ENCODE measurements at regions not wholly inside any gene's neighbourhood (a gene's known extent, or its start where the extent isn't known, plus 50 kb on each side); places are given as distances from the start of the nearest gene placed in this dataset.
"Not testable (repeated sequence)": the region's sequence is repeated elsewhere in the genome, so short reads cannot be mapped to it uniquely, and the experiment has no call there.

- DNase-seq (ENCODE audit: low spot score) = no peak
These were observed 90.5 kb downstream of the ACTL7B start for GRCh38 chr9:108765265-108765664.

DNA sequence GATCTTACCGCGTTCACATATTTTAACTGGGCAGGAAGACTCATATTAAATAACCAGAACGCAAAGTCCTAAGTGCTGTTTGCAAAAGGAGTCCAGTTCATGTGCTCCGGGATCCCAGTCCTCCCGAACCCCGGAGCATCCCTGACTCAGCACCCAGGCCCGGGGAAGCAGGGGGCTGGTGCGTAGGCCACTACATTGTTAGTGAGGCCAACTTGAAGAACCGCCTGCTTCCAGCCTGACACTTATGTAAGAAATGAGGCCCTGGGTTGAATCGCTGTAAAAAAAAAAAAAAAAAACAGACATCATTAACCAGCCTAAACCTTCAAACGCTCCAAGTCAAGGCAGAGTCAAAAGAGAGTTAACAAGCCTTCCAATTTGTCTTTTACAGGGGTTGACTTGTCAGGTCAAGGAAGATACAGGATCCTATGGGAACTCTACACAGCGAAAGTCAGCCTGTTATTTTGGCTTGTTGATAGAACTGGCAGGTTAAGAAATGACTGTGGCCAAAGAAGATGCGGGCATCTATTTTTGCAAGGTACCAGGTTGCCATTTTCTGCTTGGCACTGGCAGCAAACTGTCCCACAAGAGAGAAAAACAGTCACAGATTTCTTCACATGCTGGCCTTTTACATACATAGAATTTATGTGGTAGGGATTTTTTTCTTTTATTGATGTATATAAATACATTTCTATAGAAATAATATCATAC lies 93.3 kb downstream of the ACTL7B start:
- no peak for DNase-seq (ENCODE audit: low spot score)

DNA sequence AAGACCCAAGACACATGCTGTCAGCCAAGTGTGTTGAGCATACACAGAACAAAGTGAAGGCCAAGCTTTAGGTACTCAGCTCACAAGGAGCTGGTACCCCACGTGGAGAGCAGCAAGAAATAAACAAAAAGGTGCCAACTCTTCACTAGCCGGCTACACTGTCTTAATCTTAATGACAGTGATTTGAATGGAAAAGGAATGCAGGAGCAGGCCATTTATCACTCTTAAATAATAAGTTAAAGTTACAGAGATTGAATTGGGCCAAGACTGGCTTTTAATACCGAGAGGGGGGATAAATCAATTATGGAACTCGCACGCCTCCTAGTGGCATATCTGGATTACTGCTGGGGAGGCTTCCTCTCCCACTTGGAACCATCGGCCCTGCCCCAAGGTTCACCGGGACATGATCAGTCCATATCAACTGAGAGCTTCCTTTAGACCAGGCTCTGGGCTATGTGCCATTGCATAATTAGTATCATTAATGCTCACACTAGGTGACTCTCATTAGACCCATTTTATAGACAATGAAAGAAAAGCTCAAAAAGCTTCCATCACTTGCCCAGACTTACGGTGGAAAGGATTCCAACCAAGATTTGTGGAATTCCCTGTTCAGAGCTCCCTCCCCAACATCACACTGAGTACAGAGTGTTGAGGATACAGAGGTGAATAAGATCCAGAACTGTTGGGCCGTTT lies 94.0 kb downstream of the ACTL7B start:
- DNase-seq (ENCODE audit: low spot score) = peak; percentile 52

DNA sequence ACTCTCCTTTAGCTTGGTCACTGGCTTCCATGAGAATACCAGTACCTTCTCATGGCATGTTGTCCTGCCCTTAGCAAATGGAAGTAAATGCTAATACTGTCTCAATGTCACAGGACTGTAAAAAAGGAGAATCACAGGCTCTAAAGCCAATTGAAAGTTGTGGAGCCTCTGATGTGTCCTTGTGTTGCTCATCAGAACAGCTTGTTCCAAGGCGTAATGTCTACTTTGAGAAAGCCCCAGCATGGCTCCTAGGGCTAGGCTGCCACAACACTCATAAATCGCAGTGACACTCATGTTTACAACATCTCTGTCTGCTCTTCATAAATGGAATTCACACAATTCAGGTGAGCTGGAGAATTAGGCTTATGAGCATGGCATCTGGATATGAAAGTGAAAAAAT lies 94.9 kb downstream of the ACTL7B start:
- DNase-seq (ENCODE audit: low spot score) = no peak

DNA sequence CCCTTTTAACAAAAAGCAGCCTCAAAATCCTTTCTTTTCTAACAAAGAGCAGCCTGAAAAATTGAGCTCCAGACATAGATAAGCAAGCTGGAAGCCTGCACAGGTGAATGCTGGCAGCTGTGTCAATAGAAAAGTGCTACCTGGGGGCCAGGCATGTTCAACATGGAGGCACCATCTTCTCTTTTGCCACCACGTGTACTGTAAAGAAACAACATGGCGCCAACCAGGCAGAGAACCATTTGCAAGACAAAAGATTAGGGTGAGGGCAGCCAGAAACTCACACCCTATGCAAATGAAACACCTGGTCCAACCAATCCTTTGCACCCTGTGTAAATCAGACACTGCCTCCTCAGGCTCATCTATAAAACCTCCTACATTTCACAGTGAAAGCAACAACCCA lies 96.0 kb downstream of the ACTL7B start:
- no peak for DNase-seq (ENCODE audit: low spot score)

GRCh38 chr9:108759399-108759798 lies 96.4 kb downstream of the ACTL7B start:
- DNase-seq (ENCODE audit: low spot score) = no peak

- DNase-seq (ENCODE audit: low spot score) = no peak
These were observed 98.9 kb downstream of the ACTL7B start for GRCh38 chr9:108756746-108757490.

DNA sequence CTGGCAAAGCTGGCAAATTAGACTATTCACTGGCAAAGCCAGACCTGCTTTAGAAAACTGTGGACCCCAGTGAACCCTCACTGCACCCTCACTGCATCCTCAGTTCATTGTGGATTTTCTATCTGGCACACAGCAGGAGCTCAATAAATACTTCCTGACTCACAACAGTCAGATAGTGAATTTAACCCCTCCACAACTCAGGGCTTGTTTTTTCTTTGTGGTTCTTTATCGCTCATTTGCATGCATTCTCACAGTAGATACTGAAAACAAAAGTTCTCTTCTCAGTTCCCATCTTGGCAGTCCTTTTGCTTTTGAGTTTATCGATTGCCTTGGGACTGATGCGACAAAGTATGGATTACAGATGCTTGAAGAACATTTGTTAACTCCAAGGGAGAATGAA lies 99.8 kb downstream of the ACTL7B start:
- DNase-seq (ENCODE audit: low spot score) = no peak

- no peak for DNase-seq (ENCODE audit: low spot score)
These were observed 104.4 kb downstream of the ACTL7B start for GRCh38 chr9:108751369-108751768.

DNA sequence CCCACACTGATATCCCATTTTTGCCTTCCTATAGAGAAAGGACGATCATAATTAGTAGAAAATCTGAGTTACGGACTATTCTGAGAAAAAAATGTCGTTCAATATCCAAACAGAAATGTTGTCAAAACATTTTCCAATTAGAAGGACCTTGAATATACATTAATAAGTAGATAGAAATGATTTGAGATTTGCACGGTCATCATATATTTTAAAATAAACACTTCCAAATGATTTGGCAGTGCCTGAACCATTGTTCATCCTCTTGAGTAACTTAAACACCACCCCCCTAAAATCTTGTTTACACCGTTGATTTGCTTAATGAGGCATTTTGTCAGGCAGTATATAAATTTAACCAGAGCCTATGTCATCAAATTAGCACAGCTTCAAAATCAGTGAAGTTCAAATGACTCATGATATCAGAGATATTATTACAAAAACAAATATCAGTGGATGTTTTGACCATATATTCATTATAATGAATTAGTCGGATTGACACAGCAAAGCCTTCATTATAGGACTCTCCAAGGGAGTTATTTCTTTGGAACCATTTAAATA lies 105.0 kb downstream of the ACTL7B start:
- DNase-seq (ENCODE audit: low spot score) = no peak

DNA sequence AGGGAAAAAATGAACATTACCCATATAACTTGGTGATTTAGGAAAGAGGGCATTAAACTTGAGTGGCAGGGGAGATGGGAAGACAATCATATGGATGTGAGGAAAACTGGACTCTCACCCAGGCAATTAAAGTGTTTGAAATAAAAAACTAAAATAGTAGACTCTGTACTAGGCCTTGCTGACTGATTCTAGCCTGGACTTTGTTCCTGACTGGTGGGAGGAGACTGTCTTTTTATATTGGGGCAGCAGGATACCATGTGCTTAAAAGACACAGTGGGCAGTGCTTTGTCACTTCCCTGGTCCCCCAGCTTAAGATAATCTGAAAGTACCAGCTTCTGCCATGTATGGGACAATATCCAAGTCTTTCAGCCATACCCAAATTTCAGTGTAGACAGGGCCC lies 107.0 kb downstream of the ACTL7B start:
- DNase-seq (ENCODE audit: low spot score) = no peak

GRCh38 chr9:108746864-108747263 lies 108.9 kb downstream of the ACTL7B start:
- DNase-seq (ENCODE audit: low spot score) = peak; percentile 16

DNA sequence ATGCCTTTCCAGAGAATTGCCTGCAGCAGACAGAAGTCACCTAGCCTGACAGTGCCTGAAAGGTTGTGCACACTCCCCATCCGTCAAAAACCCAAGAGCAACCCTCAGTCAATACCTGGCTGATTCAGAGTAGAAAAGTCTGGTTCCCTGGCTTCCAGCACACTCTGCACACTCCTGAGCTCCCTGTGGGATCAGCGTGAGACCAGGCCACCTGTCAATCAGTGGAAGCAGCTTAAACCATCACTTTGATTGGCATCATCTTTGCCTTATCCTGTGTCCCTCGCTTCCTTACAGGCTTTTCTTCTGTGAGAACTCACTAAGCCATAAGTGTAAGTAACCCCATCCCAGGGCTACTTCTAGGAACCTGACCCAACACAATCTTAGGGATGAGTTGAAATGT lies 109.8 kb downstream of the ACTL7B start:
- DNase-seq (ENCODE audit: low spot score) = no peak

DNA sequence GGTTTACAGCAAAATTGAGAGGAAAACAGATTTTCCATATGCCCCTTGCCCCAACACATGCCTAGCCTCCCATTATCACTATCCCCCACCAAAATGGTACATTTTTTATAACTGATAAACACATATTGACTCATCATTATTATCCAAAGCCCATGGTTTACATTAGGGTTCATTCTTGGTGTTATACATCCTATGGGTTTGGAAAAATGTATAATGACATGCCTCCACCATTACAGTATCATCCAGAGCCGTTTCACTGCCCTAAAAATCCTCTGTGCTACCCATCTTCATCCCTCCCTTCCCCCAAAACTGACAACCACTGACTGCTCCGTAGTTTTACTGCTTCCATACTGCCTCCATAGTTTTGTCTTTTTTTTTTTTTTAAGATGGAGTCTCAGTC lies 111.1 kb downstream of the ACTL7B start:
- no peak for DNase-seq (ENCODE audit: low spot score)

DNA sequence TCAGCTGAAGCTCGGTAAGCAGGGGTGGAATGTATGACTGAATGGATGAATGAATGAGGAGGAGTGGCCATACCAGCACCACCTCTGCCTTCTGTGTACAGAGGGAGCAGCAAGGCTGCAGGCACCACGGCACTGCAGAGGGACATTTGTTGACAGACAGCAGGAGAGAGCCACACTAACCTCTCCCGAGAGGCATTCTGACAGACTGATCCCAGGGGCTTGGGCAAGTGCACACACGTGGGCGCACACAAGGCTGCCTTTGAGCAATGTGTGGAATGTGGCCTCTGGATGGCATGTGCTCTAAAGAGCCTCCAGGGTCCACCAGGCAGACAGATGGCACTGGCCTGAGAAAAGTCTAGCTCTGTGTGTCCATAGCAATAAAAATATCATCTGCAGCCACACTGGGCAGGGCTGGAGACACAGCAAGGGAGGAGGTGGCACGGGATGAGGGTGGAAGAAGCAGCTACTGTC lies 111.8 kb downstream of the ACTL7B start:
- DNase-seq (ENCODE audit: low spot score) = no peak

- no peak for DNase-seq (ENCODE audit: low spot score)
These were observed 112.4 kb downstream of the ACTL7B start for GRCh38 chr9:108743416-108743815.

GRCh38 chr9:108742191-108742590 lies 113.6 kb downstream of the ACTL7B start:
- no peak for DNase-seq (ENCODE audit: low spot score)

- not testable (repeated sequence) for DNase-seq (ENCODE audit: low spot score)
These were observed 124.5 kb downstream of the ACTL7B start for GRCh38 chr9:108731292-108731691.

GRCh38 chr9:108727580-108728111 lies 128.1 kb downstream of the ACTL7B start:
- no peak for DNase-seq (ENCODE audit: low spot score)

DNA sequence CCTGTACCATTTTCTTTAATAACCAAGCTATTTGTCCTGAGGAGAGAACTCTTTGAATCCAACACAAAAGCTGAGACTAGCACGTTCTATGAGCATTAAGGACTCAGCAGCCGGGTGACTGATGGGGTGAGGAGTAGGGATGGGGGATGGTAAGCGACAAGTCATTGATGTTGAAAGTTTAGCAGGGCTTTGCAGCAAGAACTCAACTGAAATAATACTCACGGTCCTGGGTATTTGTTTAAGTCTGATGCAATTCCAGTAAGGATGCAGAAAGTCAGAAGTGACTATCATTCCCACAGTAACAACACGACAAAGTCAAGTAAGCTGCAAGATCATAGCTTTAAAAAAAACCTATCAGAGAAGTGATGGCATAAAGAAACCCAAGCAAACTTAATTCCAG lies 131.1 kb downstream of the ACTL7B start:
- DNase-seq (ENCODE audit: low spot score) = no peak

DNA sequence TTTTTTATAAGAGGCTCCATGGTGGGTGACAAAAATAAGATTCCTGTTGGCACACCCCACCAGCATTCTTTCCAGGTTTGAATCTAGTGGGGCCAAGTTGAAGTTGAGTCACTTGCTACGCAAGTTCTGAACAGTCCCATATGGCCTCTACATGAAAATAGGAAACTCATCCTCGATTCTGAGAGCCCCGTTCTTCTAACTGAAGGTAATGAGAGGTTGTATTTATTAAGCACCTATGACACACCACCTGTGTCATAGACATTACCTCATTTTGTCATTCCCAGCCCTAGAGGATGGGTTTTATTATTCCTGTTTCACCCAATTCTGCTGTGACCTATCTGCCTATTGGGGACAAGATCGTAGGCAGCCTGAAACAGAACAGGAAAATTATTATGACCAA lies 131.7 kb downstream of the ACTL7B start:
- DNase-seq (ENCODE audit: low spot score) = no peak

DNA sequence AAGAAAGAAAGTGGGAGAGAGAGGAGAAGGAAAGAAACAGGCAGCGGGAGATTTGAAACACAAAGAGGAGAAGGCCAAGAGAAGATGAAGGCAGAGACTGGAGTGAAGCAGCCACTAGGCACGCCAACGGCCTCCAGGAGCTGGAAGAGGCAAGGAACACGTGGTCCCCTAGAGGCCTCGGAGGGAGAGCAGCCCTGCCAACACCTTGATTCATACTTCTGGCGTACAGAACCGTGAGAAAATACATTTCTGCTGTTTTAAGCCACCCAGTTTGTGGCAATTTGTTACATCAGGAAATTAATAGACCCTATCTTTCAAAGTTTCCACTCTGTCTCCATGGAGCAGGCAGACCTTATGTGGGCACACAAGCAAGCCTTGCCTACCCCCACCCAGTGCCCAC lies 133.4 kb downstream of the ACTL7B start:
- DNase-seq (ENCODE audit: low spot score) = no peak
